IMR-90 (cell line): ENCODE measurements at regions not wholly inside any gene's neighbourhood (a gene's known extent, or its start where the extent isn't known, plus 50 kb on each side); places are given as distances from the start of the nearest gene placed in this dataset.

ENCODE experiments used
- ATAC-seq: fragments of 200-7000 bp; cut with Tn5 transposase; 2 replicates; pipeline ENCODE4 v1.9.1; 2020; ENCODE audit warnings: low read depth, mild to moderate bottlenecking, moderate library complexity
- BruUV-seq: library from RNA; stranded (reverse); fragments of 400-500 nt; replicated peaks from 2 replicates; lab custom pipeline; 2021; lab: Mats Ljungman, UMichigan
- CTCF ChIA-PET: fragments of 300-600 bp; formaldehyde crosslinking; extraction: SDS; loops from one replicate; lab custom pipeline; 2021; ENCODE audit warnings: antibody characterized with exemption; lab: Yijun Ruan, JAX
- POLR2A ChIA-PET: fragments of 300-600 bp; sonication (Branson Sonifier 250); formaldehyde crosslinking; loops from one replicate; lab custom pipeline; 2022; ENCODE audit warnings: antibody characterized with exemption; ENCODE audit not compliant: unreplicated experiment; lab: Charles Lee
- DNase-seq: peaks from one replicate; pipeline ENCODE4 v3.0.0; 2013
- H2AFZ ChIP-seq: replicated peaks from 2 replicates; pipeline ENCODE3; 2013; ENCODE audit warnings: low read length, mild to moderate bottlenecking; ENCODE audit not compliant: poor library complexity
- H2AK5ac ChIP-seq: 2 replicates; pipeline ENCODE4 v1.6.1; 2013; ENCODE audit warnings: low read depth, low read length, inconsistent platforms
- H2AK9ac ChIP-seq: replicated peaks from 2 replicates; pipeline ENCODE3; 2013; ENCODE audit warnings: mild to moderate bottlenecking, low read depth, low read length, moderate library complexity; ENCODE audit not compliant: poor library complexity
- H2BK120ac ChIP-seq: 2 replicates; pipeline ENCODE4 v1.6.1; 2013; ENCODE audit warnings: low read depth, low read length, inconsistent platforms
- H2BK15ac ChIP-seq: 3 replicates; pipeline ENCODE4 v1.6.1; 2013; ENCODE audit warnings: low read depth, low read length, inconsistent platforms
- H2BK20ac ChIP-seq: 2 replicates; pipeline ENCODE4 v1.6.1; 2013; ENCODE audit warnings: low read depth, mild to moderate bottlenecking, inconsistent platforms, low read length, moderate library complexity
- H2BK5ac ChIP-seq: 2 replicates; pipeline ENCODE4 v1.6.1; 2013; ENCODE audit warnings: mild to moderate bottlenecking, low read depth, low read length, inconsistent platforms; ENCODE audit not compliant: poor library complexity, severe bottlenecking
- H3K14ac ChIP-seq: replicated peaks from 2 replicates; pipeline ENCODE4 v1.6.1; 2013; ENCODE audit warnings: low read depth, low read length, inconsistent platforms
- H3K18ac ChIP-seq: 2 replicates; pipeline ENCODE4 v1.6.1; 2013; ENCODE audit warnings: low read depth, low read length, control low read depth
- H3K23ac ChIP-seq: 2 replicates; pipeline ENCODE4 v1.6.1; 2013; ENCODE audit warnings: low read depth, low read length, inconsistent platforms
- H3K27ac ChIP-seq: 2 replicates; pipeline ENCODE4 v1.5.1; 2013; ENCODE audit warnings: mild to moderate bottlenecking, control low read depth, low read length; ENCODE audit not compliant: insufficient read depth
- H3K27me3 ChIP-seq: 2 replicates; pipeline ENCODE4 v1.6.1; 2013; ENCODE audit warnings: low read length; ENCODE audit not compliant: control insufficient read depth, insufficient read depth
- H3K36me3 ChIP-seq: 2 replicates; pipeline ENCODE4 v1.6.1; 2013; ENCODE audit warnings: low read length, mixed read lengths; ENCODE audit not compliant: control insufficient read depth, insufficient read depth
- H3K4ac ChIP-seq: 2 replicates; pipeline ENCODE4 v1.6.1; 2013; ENCODE audit warnings: low read depth, low read length, inconsistent platforms
- H3K4me1 ChIP-seq: 2 replicates; pipeline ENCODE4 v1.6.1; 2013; ENCODE audit warnings: low read length, mixed read lengths; ENCODE audit not compliant: control insufficient read depth, insufficient read depth
- H3K4me2 ChIP-seq: 2 replicates; pipeline ENCODE4 v1.6.1; 2013; ENCODE audit warnings: low read depth, mild to moderate bottlenecking, control low read depth, low read length, moderate library complexity
- H3K4me3 ChIP-seq: 2 replicates; pipeline ENCODE4 v1.5.1; 2013; ENCODE audit warnings: low read depth, mild to moderate bottlenecking, control low read depth, low read length, moderate library complexity; ENCODE audit not compliant: insufficient read depth
- H3K56ac ChIP-seq: 2 replicates; pipeline ENCODE4 v1.6.1; 2013; ENCODE audit warnings: low read length, inconsistent platforms; ENCODE audit not compliant: insufficient read depth; ENCODE audit errors: extremely low read depth
- H3K79me1 ChIP-seq, 2 experiments: 2 replicates each; pipeline ENCODE4 v1.6.1; 2013; ENCODE audit warnings: low read length in 2 of 2, inconsistent platforms in 1 of 2, low read depth in 1 of 2
- H3K9ac ChIP-seq: 2 replicates; pipeline ENCODE4 v1.6.1; 2013; ENCODE audit warnings: low read depth, low read length, control low read depth
- H3K9me1 ChIP-seq: 2 replicates; pipeline ENCODE4 v1.6.1; 2013; ENCODE audit warnings: low read length, inconsistent platforms; ENCODE audit not compliant: insufficient read depth
- H3K9me3 ChIP-seq: 2 replicates; pipeline ENCODE4 v1.6.1; 2013; ENCODE audit warnings: low read length; ENCODE audit not compliant: control insufficient read depth, insufficient read depth
- H4K20me1 ChIP-seq: 2 replicates; pipeline ENCODE4 v1.6.1; 2013; ENCODE audit warnings: low read length, inconsistent platforms; ENCODE audit not compliant: insufficient read depth
- H4K5ac ChIP-seq: 2 replicates; pipeline ENCODE4 v1.6.1; 2013; ENCODE audit warnings: mild to moderate bottlenecking, low read depth, low read length, control low read depth
- H4K8ac ChIP-seq, 2 experiments: 2 replicates each; pipeline ENCODE4 v1.6.1; 2013; ENCODE audit warnings: low read depth in 2 of 2, low read length in 2 of 2, control low read depth in 1 of 2, inconsistent platforms in 1 of 2
- H4K91ac ChIP-seq: 2 replicates; pipeline ENCODE4 v1.6.1; 2013; ENCODE audit warnings: low read depth, low read length, inconsistent platforms; ENCODE audit not compliant: insufficient read depth
- BHLHE40 ChIP-seq: fragments of 150-350 bp; IDR thresholded peaks from 2 replicates; pipeline ENCODE4 v1.6.1; 2016; ENCODE audit warnings: mild to moderate bottlenecking, low read depth, low read length
- CEBPB ChIP-seq: IDR thresholded peaks from 2 replicates; pipeline ENCODE4 v1.6.1; 2012; ENCODE audit warnings: low read depth, low read length, improper control_type of control experiment
- CHD1 ChIP-seq: IDR thresholded peaks from 2 replicates; pipeline ENCODE4 v1.6.1; 2012; ENCODE audit warnings: low read depth, low read length, improper control_type of control experiment
- FOS ChIP-seq: fragments of 150-350 bp; IDR thresholded peaks from 2 replicates; pipeline ENCODE4 v1.6.1; 2016; ENCODE audit warnings: low read depth, low read length
- MAFK ChIP-seq: IDR thresholded peaks from 2 replicates; pipeline ENCODE4 v1.6.1; 2012; ENCODE audit warnings: low read depth, low read length, improper control_type of control experiment
- MAZ ChIP-seq: IDR thresholded peaks from 2 replicates; pipeline ENCODE4 v1.6.1; 2012; ENCODE audit warnings: low read depth, mild to moderate bottlenecking, low read length, improper control_type of control experiment, moderate library complexity, borderline replicate concordance
- NFE2L2 ChIP-seq: fragments of 150-350 bp; IDR thresholded peaks from 2 replicates; pipeline ENCODE4 v1.6.1; 2016; ENCODE audit warnings: low read depth, mild to moderate bottlenecking, low read length
- POLR2A ChIP-seq: IDR thresholded peaks from 2 replicates; pipeline ENCODE4 v1.6.1; 2012; ENCODE audit warnings: mild to moderate bottlenecking, low read depth, low read length
- RAD21 ChIP-seq: IDR thresholded peaks from 2 replicates; pipeline ENCODE4 v1.6.1; 2012; ENCODE audit warnings: low read length, improper control_type of control experiment
- RCOR1 ChIP-seq: IDR thresholded peaks from 2 replicates; pipeline ENCODE4 v1.6.1; 2012; ENCODE audit warnings: mild to moderate bottlenecking, low read length, improper control_type of control experiment; ENCODE audit not compliant: insufficient replicate concordance
- RFX5 ChIP-seq: IDR thresholded peaks from 2 replicates; pipeline ENCODE4 v1.8.0; 2012; ENCODE audit warnings: low read depth, mild to moderate bottlenecking, low read length, moderate library complexity
- SMC3 ChIP-seq: fragments of 150-350 bp; IDR thresholded peaks from 2 replicates; pipeline ENCODE4 v1.6.1; 2016; ENCODE audit warnings: low read depth, mild to moderate bottlenecking, antibody characterized with exemption, low read length, moderate library complexity
- USF2 ChIP-seq: fragments of 150-350 bp; IDR thresholded peaks from 2 replicates; pipeline ENCODE4 v1.6.1; 2017; ENCODE audit warnings: mild to moderate bottlenecking, antibody characterized with exemption, low read length, low read depth
- WGBS, 2 experiments: methylation state at CpG; one replicate each; pipeline versions ENCODE4 v1.1.5 to v1.1.7; 2013; ENCODE audit warnings: missing lambda C conversion rate in 2 of 2; ENCODE audit not compliant: insufficient read length in 1 of 2; ENCODE audit errors: extremely low coverage in 2 of 2; 5-methylcytosine and 5-hydroxymethylcytosine counted together
- dilution Hi-C: fragments of 300-500 bp; cut with HindIII; formaldehyde crosslinking; loops from one replicate; pipeline ENCODE4 v1.14.3; 2018; ENCODE audit warnings: low sequenced_read_pairs; ENCODE audit not compliant: unreplicated experiment
- in situ Hi-C: fragments of 300-500 bp; cut with MboI; formaldehyde crosslinking; loops from 3 replicates; pipeline ENCODE4 v1.14.3; 2019; ENCODE audit warnings: low sequenced_read_pairs, inconsistent platforms, mixed read lengths
- intact Hi-C: fragments of 100-400 bp; cut with micrococcal nuclease; formaldehyde crosslinking; loops from 2 replicates; pipeline ENCODE4 v1.10.0; 2022
- TF ChIP-seq, protein P1 (sequence below): conservative IDR thresholded peaks from 2 replicates; pipeline ENCODE4 v1.5.1; 2012; ENCODE audit warnings: mild to moderate bottlenecking, low read depth, low read length, improper control_type of control experiment
- TF ChIP-seq, protein P2 (sequence below): fragments of 150-350 bp; IDR thresholded peaks from 2 replicates; pipeline ENCODE4 v1.6.1; 2016; ENCODE audit warnings: low read depth, mild to moderate bottlenecking, low read length, moderate library complexity, borderline replicate concordance

DNA sequence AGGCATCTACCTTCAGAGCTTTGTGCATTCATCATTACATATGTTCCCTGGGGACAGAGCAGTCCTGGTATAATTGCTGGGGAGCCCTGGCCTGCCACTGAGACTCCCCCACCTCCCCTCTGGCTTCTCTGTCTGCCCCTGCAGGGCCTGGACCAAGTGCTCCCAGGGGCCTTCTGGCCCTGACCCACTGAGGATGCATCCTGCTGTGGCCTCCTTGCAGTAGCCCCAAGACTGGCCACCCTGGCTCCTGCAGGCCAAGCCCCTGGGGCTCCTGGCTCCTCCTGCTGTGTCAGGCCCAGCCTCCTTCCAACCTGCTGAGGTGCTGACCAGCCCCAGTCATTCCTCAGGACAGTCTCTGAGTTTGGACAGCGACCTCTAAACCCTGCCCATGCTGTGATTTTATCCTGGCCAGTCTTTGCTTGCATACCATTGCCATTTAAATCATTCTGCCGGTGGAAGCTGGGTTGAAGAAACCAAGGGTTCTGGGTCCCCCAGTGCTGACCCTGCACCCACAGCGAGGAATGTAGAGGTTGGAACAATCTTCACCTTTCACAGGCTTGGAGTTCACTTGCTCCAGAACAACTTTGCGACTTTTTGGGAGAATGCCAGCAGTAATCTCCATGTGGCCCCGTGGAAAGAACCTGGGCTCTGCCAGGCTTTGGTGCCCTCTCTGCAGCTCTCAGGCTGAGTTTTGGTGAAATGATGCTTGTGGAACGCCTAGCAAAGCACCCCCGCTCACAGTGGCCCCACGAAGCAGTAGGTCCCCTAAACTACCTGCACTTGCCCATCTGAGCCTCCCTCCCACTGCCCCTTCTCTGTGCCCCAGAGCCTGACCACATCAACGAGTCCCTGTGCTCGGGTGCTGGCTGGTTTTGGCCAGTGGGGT is 167.3 kb upstream of the GLI2 start:
- Histone ChIP-seq H3K9me1 (peaks cover 10% of the 10 kb centered on the region; the same call in 1 of the 2 replicates), H2AK9ac (no peak overlapping the region), H2AK5ac (no peak overlapping the region), H3K27me3 (peaks cover 10% of the 10 kb centered on the region), H3K4ac (no peak overlapping the region), H4K91ac (no peak overlapping the region; the same call in 1 of the 2 replicates), H2AFZ (no peak overlapping the region), H4K5ac (no peak overlapping the region), H3K79me1 (no peaks in the 10 kb centered on the region), H3K4me3 (no peak overlapping the region), H2BK120ac (no peak overlapping the region), H3K9me3 (no peaks in the 10 kb centered on the region), H3K18ac (no peak overlapping the region), H4K8ac (no peak overlapping the region), H2BK15ac (no peak overlapping the region), H2BK5ac (no peak overlapping the region), H4K20me1 (no peaks in the 10 kb centered on the region), H3K9ac (no peak overlapping the region), H3K56ac (no peak overlapping the region), H3K4me2 (no peak overlapping the region), H3K4me1 (peaks cover 7% of the 10 kb centered on the region; the same call in 1 of the 2 replicates), H3K14ac (no peak overlapping the region), H3K23ac (no peak overlapping the region), H2BK20ac (no peak overlapping the region), H3K36me3 (no peaks in the 10 kb centered on the region), H3K27ac (no peak overlapping the region)
- dilution Hi-C loops (no loop called here), in situ Hi-C loops (no loop called here), intact Hi-C loops (no loop called here)
- DNase-seq: no peak
- BruUV-seq: no TSS peak
- CTCF ChIA-PET: no interaction called here
- peak; percentile 12; the same call in 1 of the 2 replicates for ATAC-seq
- no CpG with 5 or more reads among the region's 10 CpGs for WGBS, 2 experiments
- POLR2A ChIA-PET: no interaction called here
- TF ChIP-seq, protein P1, sequence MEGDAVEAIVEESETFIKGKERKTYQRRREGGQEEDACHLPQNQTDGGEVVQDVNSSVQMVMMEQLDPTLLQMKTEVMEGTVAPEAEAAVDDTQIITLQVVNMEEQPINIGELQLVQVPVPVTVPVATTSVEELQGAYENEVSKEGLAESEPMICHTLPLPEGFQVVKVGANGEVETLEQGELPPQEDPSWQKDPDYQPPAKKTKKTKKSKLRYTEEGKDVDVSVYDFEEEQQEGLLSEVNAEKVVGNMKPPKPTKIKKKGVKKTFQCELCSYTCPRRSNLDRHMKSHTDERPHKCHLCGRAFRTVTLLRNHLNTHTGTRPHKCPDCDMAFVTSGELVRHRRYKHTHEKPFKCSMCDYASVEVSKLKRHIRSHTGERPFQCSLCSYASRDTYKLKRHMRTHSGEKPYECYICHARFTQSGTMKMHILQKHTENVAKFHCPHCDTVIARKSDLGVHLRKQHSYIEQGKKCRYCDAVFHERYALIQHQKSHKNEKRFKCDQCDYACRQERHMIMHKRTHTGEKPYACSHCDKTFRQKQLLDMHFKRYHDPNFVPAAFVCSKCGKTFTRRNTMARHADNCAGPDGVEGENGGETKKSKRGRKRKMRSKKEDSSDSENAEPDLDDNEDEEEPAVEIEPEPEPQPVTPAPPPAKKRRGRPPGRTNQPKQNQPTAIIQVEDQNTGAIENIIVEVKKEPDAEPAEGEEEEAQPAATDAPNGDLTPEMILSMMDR: no peak
- TF ChIP-seq FOS (no peak), RAD21 (no peak), MAZ (no peak), MAFK (no peak), CEBPB (no peak), BHLHE40 (no peak), USF2 (no peak), POLR2A (no peak), RFX5 (no peak), CHD1 (no peak), RCOR1 (no peak), NFE2L2 (no peak), SMC3 (no peak)
- TF ChIP-seq, protein P2, sequence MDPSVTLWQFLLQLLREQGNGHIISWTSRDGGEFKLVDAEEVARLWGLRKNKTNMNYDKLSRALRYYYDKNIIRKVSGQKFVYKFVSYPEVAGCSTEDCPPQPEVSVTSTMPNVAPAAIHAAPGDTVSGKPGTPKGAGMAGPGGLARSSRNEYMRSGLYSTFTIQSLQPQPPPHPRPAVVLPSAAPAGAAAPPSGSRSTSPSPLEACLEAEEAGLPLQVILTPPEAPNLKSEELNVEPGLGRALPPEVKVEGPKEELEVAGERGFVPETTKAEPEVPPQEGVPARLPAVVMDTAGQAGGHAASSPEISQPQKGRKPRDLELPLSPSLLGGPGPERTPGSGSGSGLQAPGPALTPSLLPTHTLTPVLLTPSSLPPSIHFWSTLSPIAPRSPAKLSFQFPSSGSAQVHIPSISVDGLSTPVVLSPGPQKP: no peak
